ENCODE measurements at regions not wholly inside any gene's neighbourhood (a gene's known extent, or its start where the extent isn't known, plus 50 kb on each side); places are given as distances from the start of the nearest gene placed in this dataset.

DNA sequence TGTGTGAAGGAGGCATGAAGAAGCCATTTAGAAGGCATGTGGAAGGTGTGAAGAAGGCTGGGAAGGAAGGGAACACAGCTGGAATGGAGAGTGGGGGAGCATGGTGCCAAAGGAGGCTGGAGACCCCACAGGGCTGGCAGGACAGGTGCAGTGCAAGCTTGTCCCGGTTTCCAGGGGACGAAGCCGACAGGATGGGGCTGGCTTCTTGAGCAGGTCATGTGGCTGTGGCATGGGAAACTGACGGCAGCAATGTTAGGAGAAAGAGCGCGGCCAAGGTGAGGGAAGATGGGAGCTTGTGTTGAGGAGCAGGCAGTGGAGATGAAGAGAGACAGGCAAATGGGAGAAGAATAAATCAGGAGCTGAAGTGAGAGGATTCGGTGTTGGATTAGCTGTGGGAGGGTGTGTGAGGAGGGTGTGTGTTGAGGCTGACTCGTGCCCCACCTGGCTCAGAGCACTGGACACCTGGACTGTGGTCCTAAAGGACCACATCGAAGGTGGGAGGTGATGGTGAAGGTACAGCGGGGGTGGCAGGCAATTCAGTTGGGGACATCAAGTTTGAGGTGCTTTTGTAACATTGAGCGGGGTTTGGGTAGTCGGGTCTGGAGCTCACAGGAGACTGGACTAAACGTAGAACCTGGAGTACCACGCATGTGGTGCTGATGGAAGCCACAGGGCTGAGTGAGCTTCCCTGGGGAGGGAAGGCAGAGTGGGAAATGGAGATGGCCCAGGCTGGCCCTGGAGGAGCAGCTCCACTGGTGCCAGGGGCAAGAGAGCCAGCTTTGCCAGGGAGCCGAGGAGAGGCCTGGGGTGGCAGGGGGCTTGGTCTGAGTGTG lies 165.6 kb upstream of the HDAC4 start:
- DNase-seq (no peak), ATAC-seq (no peak)
- Mint-ChIP-seq H3K4me3 (no peak overlapping the region), H3K9me3 (no peaks in the 10 kb centered on the region), H3K36me3 (ENCODE audit: low read depth) (no peaks in the 10 kb centered on the region), H3K27ac (no peak overlapping the region), H3K27me3 (no peaks in the 10 kb centered on the region), H3K4me1 (peaks cover 2% of the 10 kb centered on the region)

- DNase-seq (no peak), ATAC-seq (no peak)
- H3K27ac Mint-ChIP-seq = no peak overlapping the region
- no peak overlapping the region for H3K4me3 Mint-ChIP-seq
- H3K36me3 Mint-ChIP-seq (ENCODE audit: low read depth) = no peaks in the 10 kb centered on the region
- H3K4me1 Mint-ChIP-seq = peaks cover 1% of the 10 kb centered on the region
- no peaks in the 10 kb centered on the region for H3K27me3 Mint-ChIP-seq
- H3K9me3 Mint-ChIP-seq = no peaks in the 10 kb centered on the region
Measured at GRCh38 chr2:239564587-239564986, 163.8 kb upstream of the HDAC4 start.

DNA sequence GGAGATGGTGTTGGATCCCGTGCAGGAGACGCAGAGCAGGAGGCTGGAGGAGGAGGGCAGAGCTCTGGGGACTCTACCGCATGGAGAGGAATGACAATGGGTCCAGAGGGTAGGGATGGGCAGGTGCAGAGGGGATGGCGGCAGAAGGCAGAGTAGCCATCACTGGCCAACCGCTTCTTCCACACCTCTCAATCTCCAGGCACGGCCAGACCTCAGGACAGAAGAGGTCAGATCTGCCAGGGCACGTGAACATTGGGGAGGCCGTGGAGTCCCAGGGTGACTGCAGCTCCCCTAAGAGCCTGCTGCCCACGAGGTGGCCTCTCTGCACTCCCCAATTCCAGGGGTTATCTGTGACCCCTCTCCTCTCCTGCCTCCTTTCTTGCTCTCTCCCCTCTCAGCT lies 162.7 kb upstream of the HDAC4 start:
- Mint-ChIP-seq H3K27me3 (peaks cover 2% of the 10 kb centered on the region), H3K4me3 (no peak overlapping the region), H3K27ac (no peak overlapping the region), H3K36me3 (ENCODE audit: low read depth) (no peaks in the 10 kb centered on the region), H3K4me1 (no peaks in the 10 kb centered on the region), H3K9me3 (no peaks in the 10 kb centered on the region)
- no peak for DNase-seq
- no peak for ATAC-seq

- Mint-ChIP-seq H3K27ac (no peak overlapping the region), H3K9me3 (no peaks in the 10 kb centered on the region), H3K4me3 (no peak overlapping the region), H3K27me3 (peaks cover 2% of the 10 kb centered on the region), H3K36me3 (ENCODE audit: low read depth) (no peaks in the 10 kb centered on the region), H3K4me1 (no peaks in the 10 kb centered on the region)
- DNase-seq = no peak
- no peak for ATAC-seq
Measured at GRCh38 chr2:239561446-239562001, 160.7 kb upstream of the HDAC4 start.

DNA sequence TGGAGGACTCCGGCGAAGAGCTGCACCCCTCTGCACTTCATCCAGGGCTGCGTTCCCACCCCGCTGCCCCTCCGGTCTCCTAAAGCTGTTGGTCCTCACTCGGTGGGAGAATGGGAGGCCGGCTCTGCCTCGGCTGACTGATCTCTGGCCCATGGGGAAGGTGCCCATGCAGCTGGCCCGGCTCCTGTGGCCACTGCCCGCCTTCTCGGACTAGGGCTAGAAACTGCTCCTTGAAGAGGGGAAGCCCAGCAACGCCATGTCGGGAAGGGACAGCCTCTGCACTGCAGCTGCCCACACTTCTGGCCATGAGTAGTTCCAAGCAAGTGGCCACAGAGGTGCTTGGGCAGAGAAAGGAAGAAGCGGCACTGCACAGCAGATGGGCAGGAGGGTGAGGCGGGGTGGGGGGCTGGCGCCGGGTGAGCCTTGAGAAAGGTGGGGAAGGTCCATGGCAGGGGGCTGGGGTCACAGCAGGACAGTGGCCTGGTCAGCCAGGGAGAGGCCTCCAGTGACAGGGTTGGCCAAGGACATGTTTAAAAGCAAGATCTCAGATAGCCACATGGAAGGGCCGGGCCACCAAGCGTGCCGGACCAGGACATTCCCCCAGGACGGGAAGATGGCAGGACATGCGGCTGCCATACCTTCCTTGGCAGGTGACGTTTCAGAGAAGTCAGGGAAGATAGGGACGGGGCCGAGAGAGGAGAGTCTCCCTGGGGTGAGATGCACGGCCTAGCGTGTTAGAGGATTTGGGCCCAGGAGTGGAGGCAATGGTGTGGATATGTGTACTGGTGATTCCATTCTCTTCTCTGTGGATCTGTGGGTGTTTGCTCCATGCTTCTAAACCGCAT lies 158.8 kb upstream of the HDAC4 start:
- no peak overlapping the region for H3K4me3 Mint-ChIP-seq
- ATAC-seq (no peak), DNase-seq (no peak)
- H3K27ac Mint-ChIP-seq = no peak overlapping the region
- H3K27me3 Mint-ChIP-seq = peaks cover 3% of the 10 kb centered on the region
- H3K9me3 Mint-ChIP-seq = no peaks in the 10 kb centered on the region
- peaks cover 1% of the 10 kb centered on the region for H3K4me1 Mint-ChIP-seq
- H3K36me3 Mint-ChIP-seq (ENCODE audit: low read depth) = no peaks in the 10 kb centered on the region

DNA sequence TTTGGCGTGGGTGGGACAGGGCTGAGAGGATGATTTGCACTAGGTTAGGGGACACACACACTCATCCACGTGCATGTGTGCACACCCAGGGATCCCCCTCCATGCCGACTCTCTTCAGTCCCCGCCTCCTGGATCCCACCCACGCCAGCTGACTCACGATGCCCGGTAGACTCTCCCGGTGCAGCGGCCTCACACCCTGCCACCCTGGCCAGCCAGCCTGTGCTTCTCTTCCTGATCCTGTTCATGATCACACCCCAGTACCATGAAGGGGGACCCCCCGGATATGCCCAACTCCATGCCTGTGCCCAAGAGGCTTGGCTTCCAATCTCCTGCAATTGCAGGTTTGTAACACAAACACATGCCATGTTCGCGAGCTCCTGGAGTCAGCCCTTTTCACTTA lies 157.8 kb upstream of the HDAC4 start:
- DNase-seq (no peak), ATAC-seq (no peak)
- no peaks in the 10 kb centered on the region for H3K9me3 Mint-ChIP-seq
- no peak overlapping the region for H3K27ac Mint-ChIP-seq
- peaks cover 6% of the 10 kb centered on the region for H3K27me3 Mint-ChIP-seq
- no peak overlapping the region for H3K4me3 Mint-ChIP-seq
- peaks cover 3% of the 10 kb centered on the region for H3K4me1 Mint-ChIP-seq
- H3K36me3 Mint-ChIP-seq (ENCODE audit: low read depth) = no peaks in the 10 kb centered on the region

DNA sequence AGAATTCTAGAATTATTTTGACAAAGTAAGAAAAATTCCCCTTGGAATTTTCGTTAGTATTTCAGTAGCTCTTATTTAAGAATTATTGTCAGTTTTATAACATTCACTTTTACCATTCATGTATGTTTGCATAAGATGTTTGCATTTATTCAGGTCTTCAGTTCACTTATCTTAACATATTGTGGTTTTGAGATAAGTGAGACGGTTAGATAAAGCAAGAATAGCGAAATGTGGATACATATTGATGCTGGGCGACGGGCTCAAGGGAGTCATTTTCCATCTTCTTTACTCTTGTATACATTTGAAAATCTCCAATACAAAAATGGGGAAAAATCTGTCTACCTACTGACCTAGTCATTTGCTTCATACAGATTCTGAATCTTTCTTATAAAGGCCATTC lies 156.7 kb upstream of the HDAC4 start:
- no peaks in the 10 kb centered on the region for H3K36me3 Mint-ChIP-seq (ENCODE audit: low read depth)
- peaks cover 6% of the 10 kb centered on the region for H3K27me3 Mint-ChIP-seq
- H3K4me1 Mint-ChIP-seq = peaks cover 9% of the 10 kb centered on the region
- no peak for DNase-seq
- no peaks in the 10 kb centered on the region for H3K9me3 Mint-ChIP-seq
- ATAC-seq = no peak
- H3K27ac Mint-ChIP-seq = no peak overlapping the region
- H3K4me3 Mint-ChIP-seq = no peak overlapping the region

GRCh38 chr2:239555571-239555905 lies 154.7 kb upstream of the HDAC4 start:
- ATAC-seq (no peak), DNase-seq (no peak)
- Mint-ChIP-seq H3K36me3 (ENCODE audit: low read depth) (no peaks in the 10 kb centered on the region), H3K4me1 (peaks cover 9% of the 10 kb centered on the region), H3K4me3 (no peak overlapping the region), H3K9me3 (no peaks in the 10 kb centered on the region), H3K27ac (no peak overlapping the region), H3K27me3 (peaks cover 11% of the 10 kb centered on the region)

- no peak overlapping the region for H3K27ac Mint-ChIP-seq
- ATAC-seq = no peak
Measured at GRCh38 chr2:239554766-239555570, 154.1 kb upstream of the HDAC4 start.

GRCh38 chr2:239553376-239554000 lies 152.7 kb upstream of the HDAC4 start:
- no peak for ATAC-seq
- Mint-ChIP-seq H3K4me1 (peaks cover 21% of the 10 kb centered on the region), H3K4me3 (no peak overlapping the region), H3K9me3 (no peaks in the 10 kb centered on the region), H3K36me3 (ENCODE audit: low read depth) (no peaks in the 10 kb centered on the region), H3K27ac (no peak overlapping the region), H3K27me3 (peaks cover 17% of the 10 kb centered on the region)
- DNase-seq = no peak

More at GRCh38 chr2:239554766-239555570, 154.1 kb upstream of the HDAC4 start:
- no peak for DNase-seq
- no peaks in the 10 kb centered on the region for H3K36me3 Mint-ChIP-seq (ENCODE audit: low read depth)
- no peaks in the 10 kb centered on the region for H3K9me3 Mint-ChIP-seq
- peaks cover 15% of the 10 kb centered on the region for H3K27me3 Mint-ChIP-seq
- H3K4me3 Mint-ChIP-seq = no peak overlapping the region
- peaks cover 9% of the 10 kb centered on the region for H3K4me1 Mint-ChIP-seq

- peaks cover 31% of the 10 kb centered on the region for H3K4me1 Mint-ChIP-seq
- no peak overlapping the region for H3K4me3 Mint-ChIP-seq
- no peak overlapping the region for H3K27ac Mint-ChIP-seq
- ATAC-seq (no peak), DNase-seq (no peak)
- no peaks in the 10 kb centered on the region for H3K9me3 Mint-ChIP-seq
- peaks cover 17% of the 10 kb centered on the region for H3K27me3 Mint-ChIP-seq
- H3K36me3 Mint-ChIP-seq (ENCODE audit: low read depth) = no peaks in the 10 kb centered on the region
Measured at GRCh38 chr2:239552213-239552926, 151.6 kb upstream of the HDAC4 start.

- Mint-ChIP-seq H3K27ac (no peak overlapping the region), H3K4me1 (peaks cover 35% of the 10 kb centered on the region), H3K4me3 (no peak overlapping the region), H3K36me3 (ENCODE audit: low read depth) (no peaks in the 10 kb centered on the region), H3K27me3 (peaks cover 17% of the 10 kb centered on the region), H3K9me3 (no peaks in the 10 kb centered on the region)
- ATAC-seq (no peak), DNase-seq (no peak)
Measured at GRCh38 chr2:239551206-239551605, 150.4 kb upstream of the HDAC4 start.

GRCh38 chr2:239550357-239550756 lies 149.5 kb upstream of the HDAC4 start:
- peaks cover 44% of the 10 kb centered on the region for H3K4me1 Mint-ChIP-seq

More at GRCh38 chr2:239550357-239550756, 149.5 kb upstream of the HDAC4 start:
- no peak overlapping the region for H3K4me3 Mint-ChIP-seq
- ATAC-seq (no peak), DNase-seq (no peak)
- no peak overlapping the region for H3K27ac Mint-ChIP-seq
- no peaks in the 10 kb centered on the region for H3K36me3 Mint-ChIP-seq (ENCODE audit: low read depth)
- peaks cover 17% of the 10 kb centered on the region for H3K27me3 Mint-ChIP-seq
- H3K9me3 Mint-ChIP-seq = no peaks in the 10 kb centered on the region

All from activated naive CD8-positive, alpha-beta T cell treated with anti-CD3 and anti-CD28 coated beads, Interleukin-2, amount 50 U/mL, for 24 hours (primary cell).